HT1080 (cell line): ENCODE measurements at regions not wholly inside any gene's neighbourhood (a gene's known extent, or its start where the extent isn't known, plus 50 kb on each side); places are given as distances from the start of the nearest gene placed in this dataset.
"Not testable (repeated sequence)": the region's sequence is repeated elsewhere in the genome, so short reads cannot be mapped to it uniquely, and the experiment has no call there.

Experiments
- DNase-seq: peaks from one replicate; pipeline ENCODE4 v3.0.0-alpha.2; 2015; ENCODE audit warnings: low read depth

DNA sequence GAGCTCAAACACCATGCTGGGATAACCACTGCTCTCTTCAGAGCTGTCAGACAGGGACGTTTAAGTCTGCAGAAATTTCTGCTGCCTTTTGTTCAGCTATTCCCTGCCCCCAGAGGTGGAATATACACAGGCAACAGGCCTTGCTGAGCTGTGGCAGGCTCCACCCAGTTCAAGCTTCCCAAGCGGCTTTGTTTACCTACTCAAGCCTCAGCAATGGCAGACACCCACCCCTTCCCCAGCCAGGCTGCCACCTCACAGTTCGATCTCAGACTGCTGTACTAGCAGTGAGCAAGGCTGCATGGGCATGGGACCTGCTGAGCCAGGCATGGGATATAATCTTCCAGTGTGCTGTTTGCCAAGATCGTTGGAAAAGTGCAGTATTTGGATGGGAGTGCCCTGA is 1220.5 kb downstream of the FLRT2 start:
- not testable (repeated sequence) for DNase-seq

DNA sequence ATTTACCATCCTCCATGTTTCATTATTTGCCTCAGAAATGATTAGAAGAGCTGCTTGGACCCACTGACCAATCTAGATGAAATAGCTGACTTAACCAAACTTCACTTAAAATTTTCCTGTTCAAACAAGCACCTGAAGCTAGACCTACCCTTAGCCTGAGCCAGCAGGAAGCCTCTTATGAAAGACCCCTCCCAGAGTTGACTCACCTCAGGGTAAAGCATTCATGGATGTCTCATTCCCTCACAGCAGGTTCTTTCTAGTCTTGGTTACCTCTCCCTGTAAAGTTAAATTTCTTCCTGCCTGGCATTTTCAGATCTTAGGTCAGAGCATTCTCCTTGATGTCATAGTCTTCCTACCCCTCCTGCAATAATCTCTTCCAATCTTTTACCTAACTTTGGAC is 1209.8 kb downstream of the FLRT2 start:
- DNase-seq, result peak; percentile 27

DNA sequence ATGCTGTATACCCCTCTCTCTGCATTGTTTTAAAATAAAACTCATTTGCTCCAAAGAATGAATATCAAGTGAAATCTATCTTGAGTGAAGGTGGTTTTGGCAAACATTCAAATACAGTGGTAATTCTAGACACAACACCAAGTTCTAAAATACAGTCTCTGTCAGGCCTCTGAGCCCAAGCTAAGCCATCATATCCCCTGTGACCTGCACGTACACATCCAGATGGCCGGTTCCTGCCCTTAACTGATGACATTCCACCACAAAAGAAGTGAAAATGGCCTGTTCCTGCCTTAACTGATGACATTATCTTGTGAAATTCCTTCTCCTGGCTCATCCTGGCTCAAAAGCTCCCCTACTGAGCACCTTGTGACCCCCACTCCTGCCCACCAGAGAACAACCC is 1201.5 kb downstream of the FLRT2 start:
- not testable (repeated sequence) for DNase-seq

DNA sequence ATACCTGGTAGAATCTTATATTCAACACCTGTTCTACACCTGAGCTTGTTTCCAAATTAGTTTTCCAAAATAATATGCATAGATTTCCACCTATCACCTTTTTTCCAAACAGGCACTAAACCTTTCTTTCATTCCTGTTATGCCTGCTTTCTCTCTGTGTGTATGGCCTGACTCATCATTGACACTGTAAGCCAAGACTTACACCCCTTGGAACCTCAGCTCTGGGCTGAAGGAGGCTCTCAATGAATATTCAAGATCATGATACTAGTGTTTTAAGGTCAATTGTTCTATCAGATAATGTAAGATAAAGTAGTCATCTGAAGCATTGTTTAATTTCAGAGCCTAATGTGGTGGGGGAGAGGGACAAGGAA is 1193.3 kb downstream of the FLRT2 start:
- no peak for DNase-seq

DNA sequence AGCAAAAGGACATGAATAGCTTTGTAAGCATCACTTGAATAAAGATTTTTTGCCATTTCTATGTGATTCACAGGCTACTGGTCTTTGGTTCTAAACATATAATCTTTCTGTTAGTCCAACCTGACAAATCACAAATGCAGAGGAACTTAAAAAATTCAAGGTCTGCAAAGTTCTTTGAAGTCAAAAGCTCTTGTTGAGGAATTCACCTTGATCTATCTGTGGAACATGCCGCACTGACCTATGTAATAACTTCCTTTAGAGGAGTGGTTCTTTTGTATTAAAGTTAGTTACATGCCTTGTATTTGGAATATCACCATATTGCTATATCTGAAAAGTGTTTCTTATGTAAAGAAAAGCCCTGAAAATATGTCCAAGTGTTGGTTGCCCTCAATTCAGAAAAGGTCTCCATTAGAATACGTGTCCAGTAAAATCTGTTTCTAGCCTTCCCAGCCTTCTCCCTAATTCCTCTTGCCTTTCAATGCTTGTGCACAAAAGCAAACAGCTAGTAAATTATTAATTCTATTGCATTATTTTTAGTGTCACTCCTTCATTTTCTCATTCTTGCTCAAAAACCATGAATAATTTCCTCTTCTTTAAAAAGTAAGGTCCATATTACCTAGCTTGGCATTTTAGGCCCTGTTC is 1192.8 kb downstream of the FLRT2 start:
- no peak for DNase-seq

DNA sequence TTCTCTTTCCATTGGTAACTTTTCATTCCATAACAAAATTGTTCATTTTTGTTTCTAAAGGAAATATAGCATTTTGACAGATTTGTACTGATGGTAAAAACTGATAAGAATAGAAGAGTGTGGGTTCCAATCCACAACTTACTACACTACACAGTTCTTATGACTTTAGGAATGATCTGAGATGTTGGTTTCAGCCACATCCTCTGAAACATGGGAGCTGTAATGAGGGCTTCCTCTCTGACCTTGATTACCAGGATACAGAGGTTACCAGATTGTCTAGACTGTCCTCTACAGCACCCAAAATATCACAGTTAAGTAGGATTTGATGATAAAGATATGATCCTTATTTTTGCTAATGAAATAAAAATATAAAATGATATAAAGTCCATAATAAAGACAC is 1184.6 kb downstream of the FLRT2 start:
- no peak for DNase-seq

DNA sequence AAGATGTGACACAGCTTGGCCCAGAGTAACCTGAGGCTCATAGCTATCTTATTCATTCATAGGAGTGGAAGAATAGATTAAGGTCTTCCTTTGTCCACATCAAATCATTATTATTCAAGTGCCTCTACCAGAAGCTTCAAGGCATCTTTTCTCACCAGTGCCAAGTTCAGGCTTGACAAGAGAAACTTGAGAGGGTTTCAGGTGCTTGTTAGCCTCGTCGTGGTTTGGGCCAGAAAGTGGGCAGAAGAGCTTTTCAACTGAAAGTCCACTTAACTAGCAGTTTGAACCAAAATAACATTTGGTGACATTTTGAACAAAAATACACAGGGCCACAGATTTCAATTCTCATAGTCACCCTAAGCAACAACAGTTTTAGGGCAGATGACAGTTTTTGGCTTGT is 1184.2 kb downstream of the FLRT2 start:
- no peak for DNase-seq

DNA sequence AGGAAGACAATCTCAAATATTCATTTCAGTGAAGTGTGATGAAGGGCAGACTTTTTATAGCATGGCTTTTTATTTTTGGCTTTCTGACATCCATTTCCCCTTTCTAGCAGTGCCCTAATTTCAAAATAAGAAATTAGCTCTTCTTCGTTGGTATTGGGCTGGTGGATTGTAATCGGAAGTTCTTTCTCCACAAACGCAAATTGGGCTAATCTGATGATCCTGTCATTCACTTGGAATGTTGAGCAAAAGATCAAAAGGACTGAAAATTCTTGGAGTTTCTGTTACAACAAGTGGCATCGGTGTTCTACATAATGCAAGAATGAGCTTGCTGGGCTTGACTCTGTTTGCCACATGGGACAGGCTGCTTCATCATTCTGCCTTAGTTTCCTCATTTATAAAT is 1182.8 kb downstream of the FLRT2 start:
- DNase-seq, result no peak

DNA sequence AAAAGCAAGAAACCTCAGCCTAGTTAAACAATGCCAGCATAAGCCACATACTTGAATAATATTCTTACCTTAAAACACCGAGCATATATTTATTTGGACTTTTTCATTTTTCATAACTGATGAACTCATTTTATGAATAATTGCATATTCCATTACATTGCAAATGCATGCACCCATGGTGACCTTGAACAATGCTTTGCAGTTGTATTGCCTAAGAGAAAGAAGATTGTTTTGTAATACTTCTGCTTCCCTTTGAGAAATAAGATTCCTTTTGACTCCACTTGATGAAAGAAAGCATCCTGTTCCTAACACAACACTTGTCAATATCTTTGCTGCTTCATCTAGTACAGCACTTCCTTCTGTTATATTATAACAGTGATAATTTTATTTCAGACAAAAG is 1182.2 kb downstream of the FLRT2 start:
- DNase-seq, result no peak

DNA sequence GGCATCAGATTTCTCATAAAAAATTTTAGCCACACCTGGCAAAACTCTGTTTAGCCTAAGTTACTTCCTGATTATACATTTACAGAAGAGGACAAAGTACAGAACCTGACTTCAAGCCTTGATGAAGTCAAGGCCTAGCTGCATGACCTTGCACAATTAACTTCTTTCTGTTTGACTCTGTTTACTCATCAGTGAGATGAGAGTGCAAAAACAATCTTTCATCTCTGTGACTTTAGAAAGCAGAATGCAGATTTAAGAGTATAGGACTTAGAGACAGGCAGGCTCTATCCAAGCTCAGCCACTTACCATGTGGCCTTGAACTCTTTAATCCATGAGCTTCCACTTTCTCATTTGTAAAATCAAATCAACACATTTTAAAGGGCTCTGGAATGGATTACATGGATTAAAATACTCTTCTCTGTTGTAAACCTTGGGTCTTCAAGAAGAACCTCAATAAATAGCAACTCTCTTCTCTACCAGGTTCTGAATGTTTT is 1178.9 kb downstream of the FLRT2 start:
- no peak for DNase-seq

DNA sequence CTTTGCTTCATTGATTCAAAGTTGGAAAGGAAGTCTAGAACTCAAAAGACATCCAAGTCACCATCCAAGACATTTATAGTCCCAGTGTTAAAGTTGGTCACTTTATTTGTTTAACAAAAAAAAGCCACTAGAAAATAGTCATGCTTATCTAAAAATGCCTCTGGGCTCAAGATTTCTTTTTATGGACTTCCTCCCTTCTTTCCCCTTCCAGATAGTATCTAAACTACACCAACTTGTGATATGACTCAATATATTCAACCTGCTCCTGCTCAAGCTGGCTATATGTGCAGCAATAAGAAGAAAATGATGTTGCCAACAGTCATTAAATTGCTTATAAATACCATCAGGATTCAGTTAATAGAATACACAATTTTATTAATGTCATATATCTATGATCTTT is 1177.1 kb downstream of the FLRT2 start:
- DNase-seq, result no peak

DNA sequence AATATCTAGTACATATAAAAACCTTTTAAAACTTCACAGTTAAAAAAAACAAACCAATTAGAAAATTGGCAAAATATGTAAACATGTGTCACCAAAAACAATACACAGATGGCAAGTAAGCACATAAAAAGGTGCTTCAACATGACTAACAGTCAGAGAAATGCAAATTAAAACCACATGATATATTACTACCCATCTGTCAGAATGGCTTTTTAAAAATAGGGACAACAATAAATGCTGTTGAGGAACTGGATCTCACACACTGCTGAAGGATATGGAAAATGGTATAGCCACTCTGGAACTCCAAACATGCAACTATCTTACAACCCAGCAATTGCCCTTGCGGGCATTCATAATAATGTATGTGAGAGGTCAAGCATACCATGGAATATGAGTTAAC is 1153.6 kb downstream of the FLRT2 start:
- no peak for DNase-seq

DNA sequence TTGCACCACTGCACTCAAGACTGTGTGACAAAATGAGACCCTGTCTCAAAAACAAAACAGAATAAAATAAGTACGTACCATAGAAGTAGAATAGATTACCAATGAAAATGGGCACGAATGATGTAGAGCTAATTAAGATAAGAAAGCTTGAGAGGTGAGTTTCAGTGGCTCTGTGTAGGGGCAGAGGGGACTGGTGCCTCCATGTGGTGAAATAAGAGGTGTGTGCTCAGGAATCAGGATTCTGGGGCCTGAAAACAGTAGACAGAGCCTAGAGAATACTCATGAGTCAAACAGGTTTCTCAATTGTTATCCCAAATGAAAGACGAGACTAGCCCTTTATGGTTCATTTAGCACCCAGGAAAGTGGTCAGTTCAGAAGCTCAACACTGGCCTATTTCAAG is 1145.1 kb downstream of the FLRT2 start:
- DNase-seq, result no peak

DNA sequence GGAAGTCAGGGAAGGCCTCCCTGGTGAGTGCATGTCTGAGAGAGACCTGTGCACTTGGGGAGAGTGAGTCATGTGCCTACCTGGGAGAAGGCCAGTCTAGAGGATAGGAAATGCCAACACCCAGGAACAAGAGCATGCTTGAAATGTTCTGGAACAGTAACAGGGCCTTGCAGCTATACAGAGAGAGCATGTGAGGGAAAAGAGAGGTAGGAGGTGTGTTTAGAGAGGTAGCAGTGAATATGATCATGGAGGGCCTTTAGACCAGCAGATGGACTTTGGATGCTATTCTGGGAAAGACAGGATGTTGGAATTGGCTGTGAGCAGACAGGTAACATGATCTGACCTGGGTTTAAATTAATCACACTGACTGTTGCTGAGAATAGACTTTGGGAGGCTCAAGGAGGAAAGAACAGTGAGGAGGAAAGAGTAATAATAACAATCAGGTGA is 1143.6 kb downstream of the FLRT2 start:
- DNase-seq, result no peak

DNA sequence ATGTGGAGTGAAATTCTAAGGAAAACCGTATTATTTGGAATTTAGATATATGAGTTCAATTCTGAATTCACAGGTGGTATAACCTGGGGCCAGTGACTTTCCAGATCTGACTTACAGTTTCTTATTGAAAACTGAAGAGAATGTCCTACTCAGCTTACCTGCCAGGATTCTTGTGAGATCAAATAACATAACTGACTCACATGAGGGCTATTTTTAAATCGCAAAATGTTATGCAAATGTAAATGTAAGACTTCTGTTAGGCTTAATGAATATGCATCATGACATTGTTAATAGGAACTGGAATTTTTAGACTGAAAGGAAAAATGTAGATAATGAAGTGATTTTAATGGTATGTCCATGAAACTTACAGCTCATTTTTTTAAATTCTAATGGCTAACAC is 1142.1 kb downstream of the FLRT2 start:
- DNase-seq, result no peak

DNA sequence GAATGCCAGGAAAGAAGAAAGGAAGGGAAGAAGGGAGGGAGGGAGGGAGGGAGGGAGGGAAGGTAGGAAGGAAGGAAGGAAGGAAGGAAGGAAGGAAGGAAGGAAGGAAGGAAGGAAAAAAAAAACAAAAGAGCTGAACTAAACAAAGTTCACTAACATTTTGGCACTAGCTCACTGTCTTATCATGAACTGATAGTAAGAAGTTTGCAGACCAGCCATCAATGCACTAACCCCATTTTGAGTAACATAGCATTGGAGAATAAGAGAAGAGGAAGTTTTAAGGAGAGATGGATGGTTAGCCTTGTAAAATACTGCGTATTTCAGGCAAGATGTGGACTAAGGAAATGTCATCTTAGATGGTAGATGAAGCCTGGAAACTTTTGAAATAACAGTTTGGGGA is 1136.0 kb downstream of the FLRT2 start:
- DNase-seq, result no peak

DNA sequence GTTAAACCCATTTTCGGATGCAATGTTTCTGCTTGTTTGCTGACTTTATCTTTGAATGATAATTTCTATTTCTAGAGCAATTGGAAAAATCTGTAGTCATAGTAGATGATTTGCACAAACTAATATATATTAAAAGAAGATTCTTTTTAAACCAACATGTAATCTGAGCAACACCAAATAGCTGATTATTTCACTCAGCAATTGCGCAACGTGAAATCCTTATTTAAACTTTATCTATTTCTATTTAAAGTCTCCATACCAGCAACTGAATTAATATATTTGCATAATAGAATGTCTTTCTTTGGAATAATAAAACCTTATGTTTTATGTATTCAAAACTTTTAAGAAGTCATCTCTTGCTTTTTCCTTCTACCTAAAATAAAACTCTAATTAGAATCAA is 1132.4 kb downstream of the FLRT2 start:
- no peak for DNase-seq

DNA sequence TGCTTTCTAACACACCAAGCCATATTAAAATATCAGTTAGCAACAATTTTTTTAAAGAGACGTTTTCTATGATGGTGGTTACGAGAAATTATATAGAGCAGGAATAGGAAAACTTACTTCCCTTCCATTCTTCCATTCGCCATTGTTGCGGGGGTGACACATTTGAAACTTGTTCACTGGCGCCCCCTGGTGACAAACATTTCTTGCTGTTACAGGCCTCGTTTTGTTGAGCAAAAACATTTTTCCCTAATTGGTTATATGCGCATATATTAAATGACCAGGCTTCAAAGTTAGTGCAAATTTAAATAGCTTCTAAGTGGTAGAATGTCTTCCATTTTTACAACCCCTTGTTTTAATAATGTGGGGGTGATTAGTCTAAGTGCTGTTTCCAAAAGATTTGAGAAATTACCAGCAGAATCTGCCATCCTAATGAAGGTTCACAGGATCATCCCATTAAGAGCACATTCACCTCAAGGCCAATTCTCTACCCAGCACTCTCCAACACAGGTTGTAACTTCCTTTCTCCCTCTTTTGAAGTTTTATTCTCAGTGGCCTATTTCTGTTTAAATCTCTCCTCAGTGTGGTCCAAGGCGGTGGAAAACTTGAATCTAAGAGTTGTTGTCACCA is 1124.7 kb downstream of the FLRT2 start:
- peak; percentile 43 for DNase-seq

DNA sequence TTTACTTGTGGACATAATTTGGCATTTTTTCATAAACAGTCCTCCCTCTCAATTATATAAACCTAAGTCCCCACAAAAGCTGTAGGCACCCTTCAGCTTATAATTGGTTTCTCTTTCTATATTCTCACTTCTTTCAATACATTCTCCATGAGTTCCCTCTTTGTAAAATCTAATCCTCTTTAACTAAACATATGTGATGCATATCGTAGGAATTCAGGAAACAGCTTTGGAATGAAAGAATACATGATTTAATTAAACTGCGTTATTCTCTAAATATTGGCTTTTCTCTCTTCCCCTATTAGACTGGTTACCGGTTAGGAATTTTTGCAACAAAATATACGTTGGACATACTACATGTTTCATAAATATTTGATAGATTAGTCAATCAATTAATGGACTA is 1122.6 kb downstream of the FLRT2 start:
- DNase-seq, result no peak

DNA sequence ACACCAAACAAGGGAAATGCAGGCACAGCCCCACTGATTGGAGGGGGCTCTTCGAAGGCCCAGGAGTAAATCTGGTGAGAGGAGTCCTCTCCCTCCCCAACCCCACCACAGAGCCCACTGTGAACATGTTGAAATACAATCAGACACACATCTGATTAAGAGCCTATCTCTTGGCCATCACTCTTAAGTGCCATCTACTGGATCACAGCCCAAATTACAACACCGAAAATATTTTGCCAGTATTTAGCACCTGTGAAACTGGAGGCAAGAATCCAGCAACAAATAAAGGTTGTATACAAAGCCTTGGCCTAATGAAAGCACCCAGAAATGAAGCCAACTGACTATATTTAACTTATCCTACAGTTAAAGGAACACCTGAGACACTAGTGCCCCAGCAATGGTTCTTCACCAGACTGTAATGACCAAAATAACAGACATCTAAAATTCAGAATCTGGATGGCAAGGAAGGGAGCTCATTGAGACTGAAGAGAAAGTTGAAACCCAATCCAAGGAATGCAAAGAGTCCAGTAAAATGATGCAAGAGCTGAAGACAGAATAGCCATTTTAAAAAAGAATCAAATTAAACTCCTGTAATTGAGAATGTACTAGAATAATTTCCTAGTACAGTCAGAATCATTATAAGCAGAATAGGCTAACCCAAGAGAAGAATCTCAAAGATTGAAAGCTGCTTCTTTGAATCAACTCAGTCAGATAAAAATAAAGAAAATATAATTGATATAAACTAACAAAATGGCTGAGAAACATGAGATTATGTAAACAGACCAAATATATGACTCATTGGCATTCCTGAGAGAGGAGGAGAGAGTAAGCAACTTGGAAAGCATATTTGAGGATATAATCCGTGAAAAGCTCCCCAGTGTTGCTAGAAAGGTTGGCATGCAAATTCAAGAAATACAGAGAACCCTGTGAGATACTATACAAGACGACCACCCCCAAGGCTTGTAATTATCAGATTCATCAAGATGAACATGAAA is 1117.0 kb downstream of the FLRT2 start:
- DNase-seq, result peak; percentile 12

DNA sequence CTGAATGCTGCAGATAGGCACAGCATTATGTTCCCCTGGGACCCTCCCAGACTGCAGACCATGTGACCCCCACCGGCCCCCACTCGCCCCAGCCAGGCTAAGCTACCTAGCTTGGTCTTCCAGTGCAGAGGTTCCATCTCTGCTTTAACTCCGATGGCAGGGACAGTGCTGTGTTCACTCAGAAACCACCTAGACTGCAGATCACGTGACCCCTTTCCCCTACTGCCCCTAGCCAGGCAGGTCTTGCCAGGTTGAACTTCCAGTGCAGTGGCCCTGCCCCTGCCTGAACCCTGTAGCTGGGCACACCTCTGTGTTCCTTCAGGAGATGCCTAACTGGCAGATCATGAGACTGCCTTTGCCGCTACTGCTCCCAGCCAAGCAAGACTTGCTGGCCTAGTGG is 1116.2 kb downstream of the FLRT2 start:
- DNase-seq, result no peak

DNA sequence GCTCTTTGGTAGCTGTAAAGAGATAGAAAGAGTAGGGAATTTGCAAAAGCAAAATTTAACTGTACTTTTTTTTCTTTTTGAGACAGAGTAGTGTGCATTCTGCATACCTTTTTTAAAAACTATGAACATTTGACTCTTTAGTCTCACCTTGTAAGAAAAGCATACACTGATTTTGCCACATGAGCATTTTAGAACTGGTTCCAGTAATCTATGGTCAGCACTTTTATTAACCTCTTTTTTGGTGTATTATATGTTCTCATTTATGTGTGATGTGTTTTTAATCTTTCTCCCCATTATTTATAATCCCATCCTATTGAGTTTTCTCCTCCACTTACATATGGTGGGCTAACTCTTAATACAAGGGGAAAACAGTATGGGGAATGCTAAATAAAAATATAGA is 1111.4 kb downstream of the FLRT2 start:
- no peak for DNase-seq
